HG02678 (cell line): ENCODE measurements at regions not wholly inside any gene's neighbourhood (a gene's known extent, or its start where the extent isn't known, plus 50 kb on each side); places are given as distances from the start of the nearest gene placed in this dataset.

Source experiments
- ATAC-seq: cut with Tn5 transposase; IDR thresholded peaks from one replicate; pipeline ENCODE4 v1.9.1; 2021; ENCODE audit warnings: mild to moderate bottlenecking, moderate library complexity; ENCODE audit not compliant: unreplicated experiment

- peak; percentile 92 for ATAC-seq
Observed at GRCh38 chrX:2608638-2609430, 82.3 kb upstream of the CD99 start.

DNA sequence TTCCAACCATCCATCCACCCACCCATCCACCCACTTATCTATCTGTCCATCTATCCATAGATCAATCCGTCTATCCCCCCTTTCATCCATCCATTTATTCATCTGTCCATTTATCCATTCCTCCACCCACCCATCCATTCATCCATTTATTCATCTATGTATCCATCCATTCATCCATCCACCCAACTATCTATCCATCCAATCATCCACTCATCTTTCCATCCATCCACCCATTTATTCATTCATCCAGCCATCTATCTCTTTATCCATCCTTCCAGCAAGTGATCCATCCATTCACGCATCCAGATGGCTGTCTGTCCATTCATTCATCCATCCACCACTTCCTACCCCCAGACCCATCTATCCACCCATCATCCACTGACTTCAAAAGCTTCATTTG, 84.0 kb upstream of the CD99 start:
- ATAC-seq = no peak

DNA sequence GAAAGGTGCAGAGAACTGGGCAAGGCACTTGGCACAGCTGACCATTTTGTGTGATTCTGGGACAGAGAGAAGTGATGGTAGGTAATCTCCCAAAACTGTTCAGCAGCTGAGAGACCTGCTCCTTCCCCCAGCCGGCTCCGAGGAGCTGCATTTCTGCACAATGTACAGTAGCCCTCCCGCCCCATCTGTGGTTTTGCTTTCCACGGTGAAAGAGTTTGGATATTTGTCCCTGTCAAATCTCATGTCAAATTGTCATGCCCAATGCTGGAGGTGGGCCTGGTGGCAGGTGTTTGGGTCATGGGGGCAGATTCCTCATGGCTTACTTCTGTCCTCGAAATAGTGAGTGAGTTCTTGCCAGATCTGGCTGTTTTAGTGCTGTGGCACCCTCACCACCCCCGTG, 90.5 kb upstream of the CD99 start:
- no peak for ATAC-seq

DNA sequence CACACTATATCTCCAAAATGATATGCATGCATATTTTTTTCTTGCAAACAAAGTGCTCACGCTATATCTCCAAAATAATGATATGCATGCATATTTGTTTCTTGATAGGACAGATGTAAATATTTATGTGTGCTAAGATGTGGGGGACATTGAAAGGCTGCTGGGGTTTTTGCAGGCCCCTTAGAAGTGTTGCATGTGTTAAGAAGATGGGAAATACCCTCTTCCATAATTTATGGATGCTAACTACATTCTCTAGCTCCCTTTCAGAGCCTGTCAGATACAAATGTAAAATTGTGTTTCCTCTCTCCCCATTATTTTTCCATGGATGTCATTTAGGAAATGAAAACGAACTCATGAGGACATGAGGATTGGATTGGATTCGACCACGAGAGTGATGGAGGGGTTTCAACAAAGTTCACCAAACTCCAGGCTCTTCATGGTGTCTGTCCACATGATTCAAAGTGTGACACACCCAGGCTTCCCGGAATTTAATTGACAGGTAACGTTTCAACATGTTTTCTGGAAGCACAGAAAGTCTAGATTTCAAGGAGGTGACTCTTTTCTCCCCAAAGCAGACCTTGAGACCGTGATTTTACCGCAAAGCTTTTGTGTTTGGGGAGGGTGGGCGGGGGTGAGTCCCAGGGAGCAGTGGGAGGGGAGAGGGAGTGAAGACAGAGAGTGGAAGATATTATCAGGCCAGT, 94.4 kb upstream of the CD99 start:
- no peak for ATAC-seq

- ATAC-seq = no peak
Observed at GRCh38 chrX:2596045-2596444, 95.0 kb upstream of the CD99 start.

DNA sequence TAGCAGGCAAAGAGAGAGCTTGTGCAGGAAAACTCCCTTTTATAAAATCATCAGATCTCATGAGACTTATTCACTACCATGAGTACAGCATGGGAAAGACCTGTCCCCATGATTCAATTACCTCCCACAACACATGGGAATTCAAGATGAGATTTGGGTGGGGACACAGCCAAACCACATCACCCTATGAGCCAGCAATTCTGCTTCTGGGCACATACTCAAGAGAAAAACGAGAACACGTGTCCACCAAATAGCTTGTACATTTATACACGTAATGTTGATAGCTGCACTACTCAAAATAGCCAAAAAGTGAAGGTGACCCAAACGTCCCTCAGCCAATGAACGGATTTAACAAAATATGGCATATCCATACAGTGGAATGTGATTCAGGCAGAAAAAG, 94.5 kb upstream of the DHRSX start:
- ATAC-seq = no peak

DNA sequence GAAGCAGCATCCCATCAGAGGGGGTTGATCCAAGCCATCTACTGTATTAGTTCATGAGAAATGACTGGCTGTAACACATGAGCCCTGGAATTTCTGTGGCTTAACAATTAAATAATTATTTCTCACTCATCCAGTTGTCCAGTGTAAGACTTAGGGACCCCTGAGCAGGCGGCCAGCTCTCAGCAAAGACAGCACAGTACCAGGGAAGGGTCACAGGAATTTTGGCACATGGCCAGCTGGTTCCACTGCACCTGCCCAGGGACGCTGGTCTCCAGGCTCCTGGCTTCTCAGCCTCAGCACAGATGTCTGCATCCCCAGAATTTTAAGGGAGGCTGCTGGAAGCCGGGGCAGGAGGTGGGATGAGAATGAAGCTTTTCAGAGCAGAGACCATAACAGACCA, 93.7 kb upstream of the DHRSX start:
- no peak for ATAC-seq

DNA sequence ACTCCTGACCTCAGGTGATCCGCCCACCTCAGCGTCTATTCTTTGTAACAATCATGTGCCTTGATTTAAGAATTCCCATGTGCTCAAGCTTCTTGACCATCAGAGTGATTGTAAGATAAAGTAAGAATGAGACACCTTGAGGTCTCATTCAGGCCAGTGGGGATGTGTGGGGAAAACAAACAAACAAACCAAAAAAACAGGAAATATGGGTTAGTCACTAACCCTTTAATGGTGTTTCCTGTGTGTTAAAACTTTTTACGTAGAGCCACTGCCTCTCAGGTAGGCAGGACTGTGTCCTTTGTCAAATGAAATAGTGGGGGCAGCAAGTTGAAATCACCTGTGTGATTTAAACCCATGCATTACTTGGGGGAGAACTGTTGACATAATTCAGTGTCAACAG, 91.5 kb upstream of the DHRSX start:
- no peak for ATAC-seq

GRCh38 chrX:2589186-2590020, 88.6 kb upstream of the DHRSX start:
- ATAC-seq = no peak

DNA sequence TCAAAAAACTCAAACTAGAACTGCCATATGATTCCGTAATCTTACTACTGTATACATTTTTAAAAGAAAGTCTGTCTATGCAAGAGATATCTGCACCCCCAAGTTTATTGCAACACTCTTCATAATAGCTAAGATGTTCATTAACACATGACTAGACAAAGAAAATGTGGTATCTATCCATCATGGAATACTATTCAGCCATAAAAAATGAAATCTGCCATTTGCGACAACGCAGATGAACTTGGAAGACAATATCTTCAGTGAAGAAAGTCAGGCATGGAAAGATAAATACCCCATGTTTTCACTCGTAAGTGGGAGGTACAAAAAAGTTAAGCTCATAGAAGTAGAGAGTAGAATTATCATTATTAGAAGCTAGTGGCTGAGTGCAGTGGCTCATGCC, 87.3 kb upstream of the DHRSX start:
- no peak for ATAC-seq

GRCh38 chrX:2587146-2587545, 86.4 kb upstream of the DHRSX start:
- no peak for ATAC-seq

DNA sequence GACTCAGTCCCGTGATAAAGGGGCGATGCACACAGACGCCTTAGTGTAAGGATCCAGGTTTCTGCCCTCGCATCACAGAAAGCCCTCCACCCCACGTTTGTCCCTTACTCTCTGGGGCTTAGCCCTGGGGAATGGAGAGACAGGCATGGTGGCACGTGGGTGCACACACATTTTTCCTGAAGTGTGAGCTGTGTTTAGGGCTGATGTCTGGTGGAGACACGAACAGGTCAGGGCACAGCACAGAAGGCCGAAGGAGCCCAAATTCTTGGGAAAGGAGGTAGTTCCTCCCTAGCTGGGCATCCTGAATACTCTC, 84.3 kb upstream of the DHRSX start:
- no peak for ATAC-seq

DNA sequence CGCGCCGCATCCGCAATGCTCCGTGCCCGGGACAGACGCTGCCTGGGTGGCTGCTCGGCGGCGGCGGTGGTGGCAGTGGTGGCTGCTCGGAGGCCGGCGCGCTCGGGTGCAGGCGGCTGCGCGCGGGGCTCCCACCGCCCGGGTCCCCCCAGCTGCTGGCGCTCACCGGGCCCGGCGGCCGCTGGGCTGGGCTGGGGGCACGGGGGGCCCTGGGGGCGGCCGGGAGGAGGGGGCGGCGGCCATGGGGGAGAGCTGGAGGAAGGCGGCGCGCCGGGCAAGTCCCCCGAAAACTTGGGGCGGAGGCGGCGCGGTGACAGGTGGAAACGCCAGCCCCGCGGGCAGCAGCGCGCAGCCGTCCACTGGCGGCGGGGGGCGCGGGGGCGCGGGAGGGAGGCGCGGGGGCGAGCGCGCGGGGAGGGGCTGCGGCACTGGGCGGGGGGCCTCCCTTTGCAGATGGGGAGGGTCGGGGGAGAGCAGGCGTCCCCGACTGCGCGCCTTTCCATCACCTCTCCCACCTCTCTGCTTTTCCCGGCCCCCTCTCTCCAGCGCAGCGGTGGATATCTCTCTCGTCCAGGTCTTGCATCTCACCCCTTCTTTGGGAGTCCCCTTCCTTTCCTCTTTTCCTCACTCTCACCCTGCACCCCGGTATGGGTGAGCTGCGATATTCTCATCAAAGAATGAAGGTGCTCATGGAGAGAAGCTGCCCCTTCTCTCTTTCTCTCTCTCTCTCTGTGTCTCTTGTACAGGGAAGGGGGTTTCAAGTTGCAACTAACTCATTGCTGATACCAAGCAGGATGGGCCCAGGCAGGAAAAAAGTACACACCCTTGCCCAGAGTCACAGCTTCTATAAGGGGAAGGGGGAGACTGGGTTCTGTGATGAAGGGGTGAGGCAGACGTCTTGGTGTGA, 83.7 kb upstream of the DHRSX start:
- ATAC-seq = no peak

DNA sequence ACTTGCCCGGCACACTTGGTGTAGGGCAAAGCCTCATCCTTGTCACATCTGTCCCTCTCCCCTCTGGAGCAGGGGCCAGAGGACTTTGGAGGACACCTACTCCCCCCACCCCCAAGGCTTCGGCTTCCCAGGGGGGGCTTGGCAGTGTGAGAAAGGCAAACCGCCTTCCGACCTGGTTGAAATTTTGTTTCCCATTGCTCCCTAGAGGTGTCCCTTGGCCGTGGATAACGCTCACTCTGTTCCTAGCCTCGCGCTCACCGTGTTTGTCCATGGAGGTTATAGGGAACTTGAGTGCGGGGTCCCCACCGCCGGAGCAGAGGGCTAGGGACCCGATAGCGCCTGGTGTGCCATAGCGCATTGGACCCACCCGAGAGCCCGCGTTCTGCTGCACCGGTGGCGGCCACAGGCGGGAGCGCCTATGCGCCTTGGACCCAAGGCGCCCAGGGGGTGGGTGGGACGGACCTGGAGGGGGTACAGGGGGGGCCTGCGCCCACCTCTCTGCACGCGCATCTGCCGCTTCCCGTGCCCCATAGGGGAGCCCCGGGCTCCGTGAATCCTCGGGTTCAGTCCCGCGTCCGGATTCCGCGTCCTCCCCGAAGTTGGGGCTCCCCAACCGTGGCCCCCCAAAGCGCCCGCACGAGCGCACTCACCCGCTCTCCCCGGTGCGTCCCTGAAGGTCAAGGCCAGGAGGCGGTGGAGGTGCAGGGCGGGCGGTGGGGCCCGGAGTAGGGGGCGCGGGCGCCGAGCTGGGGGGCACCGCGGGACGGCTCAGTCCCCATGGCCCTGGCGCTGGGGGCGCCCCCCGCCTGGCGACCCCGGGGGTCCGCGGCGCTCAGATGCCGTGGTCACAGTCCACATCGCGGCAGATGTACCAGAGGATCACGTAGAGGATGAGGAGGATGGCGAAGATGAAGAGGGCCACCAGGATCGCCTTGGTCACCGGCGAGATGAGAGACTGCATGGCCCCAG, 82.7 kb upstream of the DHRSX start:
- ATAC-seq = no peak

DNA sequence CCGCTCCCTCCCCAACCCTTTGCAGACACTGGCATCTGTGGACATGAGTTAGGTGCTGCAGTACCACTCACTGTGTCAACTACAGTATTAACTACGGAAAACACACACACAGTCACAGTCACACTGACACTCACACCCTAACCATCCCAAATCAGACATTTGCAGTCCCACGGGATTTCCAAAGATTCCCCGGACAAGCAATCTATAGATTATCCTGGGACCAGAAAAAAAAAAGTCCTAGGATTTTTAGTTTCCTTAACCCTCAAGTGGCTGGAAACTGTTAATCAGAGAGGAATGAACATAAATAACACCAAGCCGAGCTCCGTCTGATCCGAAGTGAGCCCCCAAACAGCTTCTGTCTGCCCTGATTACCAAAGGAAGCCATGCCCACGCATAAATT, 81.9 kb upstream of the DHRSX start:
- ATAC-seq = no peak

DNA sequence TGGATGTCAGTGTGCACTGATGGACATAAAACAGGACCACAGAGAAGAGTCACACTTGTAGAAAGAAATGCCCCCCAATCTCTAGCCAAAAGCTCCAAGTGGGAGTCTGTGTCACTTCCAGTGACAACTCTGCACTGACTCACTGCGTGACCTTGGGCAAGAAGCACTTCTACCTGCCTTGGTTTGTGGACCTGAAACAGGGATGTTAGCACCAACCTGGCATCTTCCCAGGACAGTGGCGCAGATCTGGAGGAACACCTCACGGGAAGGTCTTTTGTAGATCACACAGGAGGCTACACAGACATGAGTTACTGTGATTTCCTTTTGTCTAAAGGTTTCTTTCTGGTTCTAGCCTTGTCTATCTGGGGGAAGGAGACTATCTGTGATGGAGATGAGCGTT, 80.5 kb upstream of the DHRSX start:
- ATAC-seq = no peak

DNA sequence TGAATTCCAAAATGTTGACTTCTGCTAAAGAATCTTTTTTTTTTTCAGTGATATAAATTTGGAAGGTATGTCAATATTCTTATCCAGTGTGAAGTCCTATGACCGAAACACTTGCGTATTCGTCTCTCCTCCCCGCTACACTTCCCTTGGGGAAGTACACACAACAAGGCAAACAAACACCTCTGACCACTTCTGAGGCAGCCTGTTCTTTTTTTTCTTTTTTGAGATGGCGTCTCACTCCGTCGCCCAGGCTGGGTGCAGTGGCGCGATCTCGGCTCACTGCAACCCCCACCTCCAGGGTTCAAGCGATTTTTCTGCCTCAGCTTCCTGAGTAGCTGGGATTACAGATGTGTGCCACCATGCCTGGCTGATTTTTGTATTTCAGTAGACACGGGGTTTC, 78.1 kb upstream of the DHRSX start:
- ATAC-seq = no peak

DNA sequence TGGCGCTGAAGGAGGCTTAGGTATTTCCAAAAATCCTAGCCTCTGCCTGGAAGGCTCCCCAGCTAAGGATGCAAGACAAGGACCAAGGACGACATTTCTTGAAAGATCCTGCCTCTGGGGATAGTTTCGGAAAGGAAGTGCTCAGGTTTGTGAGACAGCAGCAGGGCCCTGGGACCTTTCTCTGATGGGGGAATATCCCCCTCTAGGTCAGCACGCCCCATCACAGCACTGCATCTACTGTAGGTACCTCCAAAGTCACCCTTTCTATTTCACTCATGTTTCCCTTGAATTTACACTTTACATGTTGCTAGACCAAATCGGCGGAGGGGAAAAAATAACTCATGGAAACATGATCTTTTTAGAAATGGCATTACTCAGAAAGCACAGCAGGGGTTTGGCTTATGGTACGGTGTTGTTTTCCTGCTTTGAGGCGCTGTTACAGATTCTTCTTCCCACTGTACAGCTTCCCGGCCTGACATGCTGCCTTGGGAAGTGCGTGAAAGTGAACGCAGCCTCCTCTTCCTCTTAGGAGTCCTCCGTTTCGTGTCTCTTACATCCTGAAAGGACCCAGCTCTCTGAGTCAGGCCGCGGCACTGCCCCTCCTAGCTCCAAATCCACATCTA, 77.2 kb upstream of the DHRSX start:
- ATAC-seq = no peak

DNA sequence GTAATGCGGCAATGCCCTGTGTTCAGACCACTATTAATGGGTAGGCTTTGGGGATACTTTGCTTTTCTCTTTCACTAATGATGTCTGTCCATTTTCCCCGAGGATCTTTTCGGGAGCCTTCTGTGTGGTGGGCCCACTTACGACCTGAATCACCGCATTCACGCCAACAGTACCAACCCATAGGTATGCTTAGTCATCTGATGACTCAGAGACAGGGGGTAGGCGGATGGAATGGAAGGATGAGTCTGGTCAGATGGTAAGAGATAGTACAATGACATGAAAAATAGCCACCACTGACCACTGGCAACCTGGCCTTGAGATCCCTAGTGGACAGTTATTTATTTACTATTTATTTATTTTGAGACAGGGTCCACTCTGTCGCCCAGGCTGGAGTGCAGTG, 76.0 kb upstream of the DHRSX start:
- no peak for ATAC-seq
